GM21786 (cell line): ENCODE measurements at regions not wholly inside any gene's neighbourhood (a gene's known extent, or its start where the extent isn't known, plus 50 kb on each side); places are given as distances from the start of the nearest gene placed in this dataset.

Source experiments
- ATAC-seq: cut with Tn5 transposase; IDR thresholded peaks from one replicate; pipeline ENCODE4 v1.9.1; 2021; ENCODE audit not compliant: unreplicated experiment

GRCh38 chr13:107079423-107080049 is 511.6 kb upstream of the ARGLU1 start:
- no peak for ATAC-seq

GRCh38 chr13:107078229-107078765 is 510.4 kb upstream of the ARGLU1 start:
- no peak for ATAC-seq

- no peak for ATAC-seq
These were observed 508.9 kb upstream of the ARGLU1 start for GRCh38 chr13:107076801-107077200.

- ATAC-seq, result no peak
These were observed 507.6 kb upstream of the ARGLU1 start for GRCh38 chr13:107075576-107075975.

GRCh38 chr13:107070792-107071191 is 502.9 kb upstream of the ARGLU1 start:
- ATAC-seq, result no peak

GRCh38 chr13:107069108-107069776 is 501.3 kb upstream of the ARGLU1 start:
- ATAC-seq, result no peak

- ATAC-seq, result no peak
These were observed 499.4 kb upstream of the ARGLU1 start for GRCh38 chr13:107067381-107067780.

GRCh38 chr13:107066355-107066754 is 498.4 kb upstream of the ARGLU1 start:
- no peak for ATAC-seq

- ATAC-seq, result no peak
These were observed 497.1 kb upstream of the ARGLU1 start for GRCh38 chr13:107065036-107065435.

- no peak for ATAC-seq
These were observed 489.2 kb upstream of the ARGLU1 start for GRCh38 chr13:107057028-107057631.

- ATAC-seq, result no peak
These were observed 475.4 kb upstream of the ARGLU1 start for GRCh38 chr13:107043021-107043956.

- no peak for ATAC-seq
These were observed 467.8 kb upstream of the ARGLU1 start for GRCh38 chr13:107035778-107036177.

GRCh38 chr13:107035186-107035585 is 467.2 kb upstream of the ARGLU1 start:
- ATAC-seq, result no peak

GRCh38 chr13:107034236-107034872 is 466.4 kb upstream of the ARGLU1 start:
- ATAC-seq, result no peak

- no peak for ATAC-seq
These were observed 463.8 kb upstream of the ARGLU1 start for GRCh38 chr13:107031716-107032115.

- ATAC-seq, result no peak
These were observed 460.8 kb upstream of the ARGLU1 start for GRCh38 chr13:107028751-107029150.

- ATAC-seq, result no peak
These were observed 458.1 kb upstream of the ARGLU1 start for GRCh38 chr13:107025991-107026390.

- no peak for ATAC-seq
These were observed 455.4 kb upstream of the ARGLU1 start for GRCh38 chr13:107023335-107023734.

GRCh38 chr13:107020393-107020792 is 452.5 kb upstream of the ARGLU1 start:
- no peak for ATAC-seq

- ATAC-seq, result no peak
These were observed 450.3 kb upstream of the ARGLU1 start for GRCh38 chr13:107018285-107018684.

- ATAC-seq, result no peak
These were observed 438.7 kb upstream of the ARGLU1 start for GRCh38 chr13:107006661-107007060.
